CD14-positive monocyte (primary cell): ENCODE measurements at regions not wholly inside any gene's neighbourhood (a gene's known extent, or its start where the extent isn't known, plus 50 kb on each side); places are given as distances from the start of the nearest gene placed in this dataset.

Experiments
- DNase-seq, 3 donors: peaks; one replicate each; pipeline ENCODE4 v3.0.0-alpha.2; 2011 to 2022
- H2AFZ ChIP-seq: 2 replicates; pipeline ENCODE4 v1.6.0; 2012; ENCODE audit warnings: mild to moderate bottlenecking, low read depth, low read length, inconsistent platforms; ENCODE audit not compliant: insufficient read depth, poor library complexity, severe bottlenecking
- H3K27ac ChIP-seq, 2 donors: 1 replicate in 1 of 2; 2 replicates in 1 of 2; pipeline ENCODE4 v1.5.1; 2012 to 2013; ENCODE audit warnings: low read length in 2 of 2, control low read depth in 1 of 2, inconsistent platforms in 1 of 2, low read depth in 1 of 2, mild to moderate bottlenecking in 1 of 2
- H3K27me3 ChIP-seq, 2 donors: one replicate each; pipeline versions ENCODE4 v1.6.0 to v1.6.1; 2011 to 2013; ENCODE audit warnings: low read length in 2 of 2; ENCODE audit not compliant: control insufficient read depth in 2 of 2, insufficient read depth in 2 of 2
- H3K36me3 ChIP-seq, 2 donors: replicated peaks in 1 of 2; 1 replicate in 1 of 2; 2 replicates in 1 of 2; pipeline versions ENCODE4 v1.5.1 to v1.6.1; 2012 to 2013; ENCODE audit warnings: low read length in 2 of 2, control low read depth in 1 of 2, inconsistent platforms in 1 of 2, mild to moderate bottlenecking in 1 of 2; ENCODE audit not compliant: insufficient read depth in 2 of 2, control insufficient read depth in 1 of 2
- H3K4me1 ChIP-seq, 2 donors: 1 replicate in 1 of 2; 2 replicates in 1 of 2; pipeline versions ENCODE4 v1.5.1 to v1.6.1; 2012 to 2013; ENCODE audit warnings: low read length in 2 of 2, control low read depth in 1 of 2, inconsistent platforms in 1 of 2, mild to moderate bottlenecking in 1 of 2, moderate library complexity in 1 of 2; ENCODE audit not compliant: insufficient read depth in 2 of 2, control insufficient read depth in 1 of 2
- H3K4me2 ChIP-seq: replicated peaks from 2 replicates; pipeline ENCODE3; 2012; ENCODE audit warnings: low read length, moderate library complexity, mild to moderate bottlenecking; ENCODE audit not compliant: poor library complexity, severe bottlenecking; ENCODE audit errors: extremely low read depth
- H3K4me3 ChIP-seq, 3 experiments: fragments of 200-600 bp in 1 of 3; sonication (generic) in 1 of 3; replicated peaks in 1 of 3; 1 replicate in 2 of 3; 2 replicates in 1 of 3; pipeline ENCODE4 v1.5.1; 2011 to 2013; ENCODE audit warnings: low read length in 3 of 3, mild to moderate bottlenecking in 3 of 3, control low read depth in 2 of 3, low read depth in 2 of 3, inconsistent platforms in 1 of 3, moderate library complexity in 1 of 3
- H3K79me2 ChIP-seq: 2 replicates; pipeline ENCODE4 v1.6.0; 2012; ENCODE audit warnings: mild to moderate bottlenecking, control low read depth, inconsistent platforms, low read length, moderate library complexity; ENCODE audit not compliant: insufficient read depth
- H3K9ac ChIP-seq: 2 replicates; pipeline ENCODE4 v1.6.0; 2017; ENCODE audit warnings: low read length, mild to moderate bottlenecking; ENCODE audit not compliant: insufficient read depth, poor library complexity, severe bottlenecking
- H3K9me3 ChIP-seq, 2 donors: replicated peaks in 1 of 2; 1 replicate in 1 of 2; 2 replicates in 1 of 2; pipeline versions ENCODE4 v1.5.1 to v1.6.1; 2012 to 2013; ENCODE audit warnings: low read length in 2 of 2, control low read depth in 1 of 2; ENCODE audit not compliant: control insufficient read depth in 1 of 2, insufficient read depth in 1 of 2
- H4K20me1 ChIP-seq: 2 replicates; pipeline ENCODE4 v1.6.0; 2012; ENCODE audit warnings: mild to moderate bottlenecking, low read length, control low read depth, moderate library complexity; ENCODE audit not compliant: insufficient read depth
- H3K27ac Mint-ChIP-seq, 7 donors: one replicate each; pipeline ENCODE4 v1.8.0; 2020; ENCODE audit warnings: mild to moderate bottlenecking in 7 of 7, mixed read lengths in 7 of 7, moderate library complexity in 6 of 7, inconsistent platforms in 2 of 7
- H3K27me3 Mint-ChIP-seq, 3 donors: one replicate each; pipeline ENCODE4 v1.8.0; 2021 to 2022; ENCODE audit warnings: low read depth in 3 of 3, mild to moderate bottlenecking in 3 of 3, mixed read lengths in 3 of 3, moderate library complexity in 3 of 3, inconsistent platforms in 1 of 3
- H3K36me3 Mint-ChIP-seq, 2 donors: one replicate each; pipeline ENCODE4 v1.8.0; 2020; ENCODE audit warnings: mixed read lengths in 2 of 2, inconsistent platforms in 1 of 2, mild to moderate bottlenecking in 1 of 2
- H3K4me1 Mint-ChIP-seq: one replicate; pipeline ENCODE4 v1.8.0; 2020; ENCODE audit warnings: mild to moderate bottlenecking, mixed read lengths
- H3K4me3 Mint-ChIP-seq, 2 donors: one replicate each; pipeline ENCODE4 v1.8.0; 2020; ENCODE audit warnings: mild to moderate bottlenecking in 2 of 2, mixed read lengths in 2 of 2, moderate library complexity in 1 of 2
- H3K9me3 Mint-ChIP-seq, 7 donors: one replicate each; pipeline ENCODE4 v1.8.0; 2020 to 2022; ENCODE audit warnings: mixed read lengths in 7 of 7, mild to moderate bottlenecking in 6 of 7, moderate library complexity in 6 of 7, inconsistent platforms in 2 of 7
- WGBS: methylation state at CpG from one replicate; pipeline ENCODE4 v1.1.5; 2013; ENCODE audit warnings: missing lambda C conversion rate; ENCODE audit not compliant: insufficient coverage; 5-methylcytosine and 5-hydroxymethylcytosine counted together
- intact Hi-C, 2 donors: fragments of 100-400 bp; cut with micrococcal nuclease; formaldehyde crosslinking; loops; one replicate each; pipeline versions ENCODE4 v1.15.0 to v1.15.1; 2023
- TF ChIP-seq, protein P1 (sequence below): fragments of 200-600 bp; IDR thresholded peaks from one replicate; pipeline ENCODE4 v1.8.0; 2022; ENCODE audit warnings: antibody characterized with exemption, mild to moderate bottlenecking

DNA sequence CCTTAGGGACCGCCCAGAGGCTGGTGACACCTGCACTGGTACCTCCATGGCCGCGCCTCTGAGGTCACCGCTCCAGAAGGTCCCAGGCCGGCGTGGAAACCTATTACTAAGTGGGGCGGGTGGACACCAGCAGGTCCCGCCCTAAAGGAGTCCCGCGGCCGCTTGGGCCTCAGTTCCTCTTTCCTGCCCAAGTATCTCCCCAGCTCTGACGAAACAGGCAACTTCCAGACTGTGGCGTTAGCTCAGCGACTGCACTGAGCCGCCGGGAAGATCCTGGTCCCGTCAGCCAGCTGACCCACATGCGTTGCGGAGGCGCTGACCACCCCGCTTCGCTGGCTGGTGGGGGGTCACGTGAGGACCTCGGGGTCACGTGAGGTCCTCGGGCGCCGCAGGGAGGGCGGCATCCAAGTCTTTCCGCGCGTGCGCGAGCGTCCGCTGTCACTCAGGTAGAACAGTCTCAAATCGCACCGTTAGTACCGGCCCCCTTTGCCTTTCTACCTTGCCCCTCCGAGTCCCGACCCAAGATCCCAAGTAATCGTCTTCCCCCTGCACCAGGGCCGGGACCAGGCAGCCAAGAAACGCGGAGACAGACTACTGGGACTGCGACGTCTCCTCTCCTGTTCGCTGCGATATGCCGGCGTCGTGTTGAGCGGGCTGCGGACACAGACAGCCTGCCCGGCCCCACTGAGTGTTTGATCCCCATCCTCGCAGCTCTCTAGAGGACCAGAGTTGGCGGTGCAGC lies 53.7 kb upstream of the KDM4C start:
- no peaks in the 10 kb centered on the region for H3K27me3 ChIP-seq
- H2AFZ ChIP-seq: peak overlapping the region; percentile 98
- H3K79me2 ChIP-seq: no peaks in the 10 kb centered on the region
- peak overlapping the region; percentile 48 to 83 (median 54) for H3K4me3 ChIP-seq
- peak overlapping the region; percentile 85 for H3K4me2 ChIP-seq
- Mint-ChIP-seq H3K4me3 (peak overlapping the region; percentile 98), H3K27me3 (peaks cover 0 to 9% (median 3%) of the 10 kb centered on the region in 3 donors), H3K4me1 (peaks cover 19% of the 10 kb centered on the region), H3K36me3 (no peaks in the 10 kb centered on the region), H3K9me3 (peaks cover 0 to 3% (median 0%) of the 10 kb centered on the region in 7 donors), H3K27ac (peak overlapping the region; percentile 75 to 98 (median 92))
- peak overlapping the region; percentile 86 to 97 for H3K27ac ChIP-seq
- intact Hi-C loops: no loop called here
- peak; percentile 93 to 98 (median 96) for DNase-seq
- peaks cover 11 to 16% of the 10 kb centered on the region in 2 donors for H3K4me1 ChIP-seq
- peak overlapping the region; percentile 87 for H3K9ac ChIP-seq
- no peaks in the 10 kb centered on the region for H3K36me3 ChIP-seq
- 1% methylated on average over 57 of the region's 57 CpGs for WGBS
- no peaks in the 10 kb centered on the region for H4K20me1 ChIP-seq
- H3K9me3 ChIP-seq: peaks cover 0 to 3% of the 10 kb centered on the region in 2 donors
- TF ChIP-seq, protein P1, sequence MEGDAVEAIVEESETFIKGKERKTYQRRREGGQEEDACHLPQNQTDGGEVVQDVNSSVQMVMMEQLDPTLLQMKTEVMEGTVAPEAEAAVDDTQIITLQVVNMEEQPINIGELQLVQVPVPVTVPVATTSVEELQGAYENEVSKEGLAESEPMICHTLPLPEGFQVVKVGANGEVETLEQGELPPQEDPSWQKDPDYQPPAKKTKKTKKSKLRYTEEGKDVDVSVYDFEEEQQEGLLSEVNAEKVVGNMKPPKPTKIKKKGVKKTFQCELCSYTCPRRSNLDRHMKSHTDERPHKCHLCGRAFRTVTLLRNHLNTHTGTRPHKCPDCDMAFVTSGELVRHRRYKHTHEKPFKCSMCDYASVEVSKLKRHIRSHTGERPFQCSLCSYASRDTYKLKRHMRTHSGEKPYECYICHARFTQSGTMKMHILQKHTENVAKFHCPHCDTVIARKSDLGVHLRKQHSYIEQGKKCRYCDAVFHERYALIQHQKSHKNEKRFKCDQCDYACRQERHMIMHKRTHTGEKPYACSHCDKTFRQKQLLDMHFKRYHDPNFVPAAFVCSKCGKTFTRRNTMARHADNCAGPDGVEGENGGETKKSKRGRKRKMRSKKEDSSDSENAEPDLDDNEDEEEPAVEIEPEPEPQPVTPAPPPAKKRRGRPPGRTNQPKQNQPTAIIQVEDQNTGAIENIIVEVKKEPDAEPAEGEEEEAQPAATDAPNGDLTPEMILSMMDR: no peak

DNA sequence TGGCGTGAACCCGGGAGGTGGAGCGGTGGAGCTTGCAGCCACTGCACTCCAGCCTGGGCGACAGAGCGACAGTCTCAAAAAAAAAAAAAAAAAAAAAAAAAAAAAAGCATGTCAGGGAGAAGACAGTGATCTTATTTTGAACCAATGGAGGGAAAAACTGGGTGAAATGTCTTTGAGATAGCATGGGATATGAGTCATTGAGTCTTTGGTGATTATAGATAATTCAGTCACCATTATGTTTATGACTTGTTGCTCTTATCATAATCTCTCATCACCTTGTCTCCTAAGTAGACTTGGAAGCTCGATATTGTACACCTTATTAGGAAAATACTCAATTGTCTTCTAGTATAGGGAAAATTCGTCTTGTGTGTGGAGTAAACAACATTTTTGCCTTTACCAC lies 55.1 kb upstream of the KDM4C start:
- Mint-ChIP-seq H3K4me3 (peak overlapping the region; percentile 98), H3K27me3 (peaks cover 0 to 9% (median 3%) of the 10 kb centered on the region in 3 donors), H3K9me3 (no peaks in the 10 kb centered on the region), H3K36me3 (no peaks in the 10 kb centered on the region), H3K27ac (peak overlapping the region in 1 of 7 donors; percentile 95), H3K4me1 (peaks cover 19% of the 10 kb centered on the region)
- Histone ChIP-seq H3K4me3 (no peak overlapping the region), H3K4me2 (no peak overlapping the region), H3K4me1 (peaks cover 11 to 16% of the 10 kb centered on the region in 2 donors), H3K9me3 (peaks cover 0 to 3% of the 10 kb centered on the region in 2 donors), H3K9ac (no peak overlapping the region), H4K20me1 (no peaks in the 10 kb centered on the region), H3K27me3 (no peaks in the 10 kb centered on the region), H3K36me3 (no peaks in the 10 kb centered on the region), H2AFZ (no peak overlapping the region), H3K27ac (no peak overlapping the region), H3K79me2 (no peaks in the 10 kb centered on the region)
- intact Hi-C loops: no loop called here
- 100% methylated on average over 5 of the region's 7 CpGs for WGBS
- TF ChIP-seq, protein P1: no peak
- DNase-seq: no peak
